NT2/D1 (cell line): ENCODE measurements at regions not wholly inside any gene's neighbourhood (a gene's known extent, or its start where the extent isn't known, plus 50 kb on each side); places are given as distances from the start of the nearest gene placed in this dataset.

Experiments used
- SUZ12 ChIP-seq: IDR thresholded peaks from 2 replicates; pipeline ENCODE4 v1.6.1; 2011; ENCODE audit not compliant: insufficient read length, insufficient read depth; ENCODE audit errors: extremely low read depth
- YY1 ChIP-seq: IDR thresholded peaks from 2 replicates; pipeline ENCODE4 v1.6.1; 2011; ENCODE audit not compliant: insufficient read length, insufficient read depth
- ZNF274 ChIP-seq: IDR thresholded peaks from 2 replicates; pipeline ENCODE4 v1.6.1; 2011; ENCODE audit warnings: mild to moderate bottlenecking, low read depth, low read length

DNA sequence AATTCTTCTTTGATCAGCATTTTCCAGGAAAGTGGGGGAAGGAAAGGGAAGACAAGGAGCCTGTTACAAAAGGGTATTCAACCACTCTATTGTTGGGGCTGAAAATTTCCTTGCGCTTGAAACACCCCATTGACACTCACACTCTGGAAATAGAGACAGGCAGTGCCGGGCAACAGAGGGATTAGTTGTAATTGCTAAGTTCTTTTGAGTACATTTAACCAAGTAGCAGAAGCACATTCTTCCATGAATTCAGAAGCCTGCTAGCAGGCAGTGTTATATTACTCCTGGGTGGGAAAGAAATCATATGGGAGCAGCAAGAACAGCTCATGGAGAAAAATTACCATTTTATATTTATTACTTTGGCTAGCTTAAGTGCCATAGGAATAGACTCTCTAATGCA lies 745.5 kb downstream of the C6orf118 start:
- no peak for TF ChIP-seq SUZ12
- no peak for TF ChIP-seq ZNF274
- TF ChIP-seq YY1 = no peak
